Right lobe of liver (tissue), 4 donors: ENCODE measurements at regions not wholly inside any gene's neighbourhood (a gene's known extent, or its start where the extent isn't known, plus 50 kb on each side); places are given as distances from the start of the nearest gene placed in this dataset.

Source experiments
- CTCF ChIP-seq, 4 donors: fragments of 200-600 bp in 3 of 4; fragments of 450-650 bp in 1 of 4; IDR thresholded peaks; one replicate each; pipeline versions ENCODE4 v1.5.1 to v1.8.0; 2016 to 2022; ENCODE audit warnings: antibody characterized with exemption in 4 of 4, mild to moderate bottlenecking in 2 of 4
- POLR2A ChIP-seq: fragments of 450-650 bp; IDR thresholded peaks from one replicate; pipeline ENCODE4 v1.6.1; 2017; ENCODE audit warnings: antibody characterized with exemption, mild to moderate bottlenecking
- donor health status: DM: no; HTN: no; CAD: no.
- donor health status: DM: no; HTN: no; CAD: no.
- donor health status: DM: no; HTN: yes; CAD: no.

GRCh38 chr2:105180491-105180972 is 61.0 kb upstream of the GPR45 start:
- TF ChIP-seq CTCF (IDR thresholded peaks at IDR 0.05) (no peak), POLR2A (no peak)
